ENCODE measurements at regions not wholly inside any gene's neighbourhood (a gene's known extent, or its start where the extent isn't known, plus 50 kb on each side); places are given as distances from the start of the nearest gene placed in this dataset.

DNA sequence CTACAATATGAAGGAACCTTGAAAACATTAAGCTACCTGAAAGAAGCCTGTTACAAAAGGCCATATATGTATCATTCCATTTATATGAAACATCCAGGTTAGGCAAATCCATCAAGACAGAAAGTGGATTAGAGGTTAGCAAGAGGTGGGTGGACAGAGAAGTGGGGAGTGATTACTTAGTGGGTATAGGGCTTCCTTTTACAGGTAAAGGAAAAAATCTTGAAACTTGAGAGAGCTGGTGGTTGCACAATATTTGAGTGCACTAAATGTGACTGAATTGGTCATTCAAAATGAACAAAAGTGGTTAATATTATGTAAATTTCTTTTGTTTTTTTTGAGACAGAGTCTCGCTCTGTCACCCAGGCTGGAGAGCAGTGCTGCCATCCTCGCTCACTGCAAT, 119.4 kb upstream of the KIF5B start:
- Histone ChIP-seq H3K4me1 (ENCODE audit: control insufficient read depth, extremely low read depth, insufficient read depth, low read length) (no peaks in the 10 kb centered on the region), H3K9me3 (ENCODE audit: control insufficient read depth, low read depth, low read length) (no peaks in the 10 kb centered on the region), H3K9ac (ENCODE audit: control insufficient read depth, extremely low read depth, insufficient read depth, low read length) (no peak overlapping the region), H3K4me2 (ENCODE audit: control insufficient read depth, extremely low read depth, insufficient read depth, low read depth, low read length) (no peak overlapping the region), H3K27ac (ENCODE audit: control insufficient read depth, insufficient read depth, low read length) (no peak overlapping the region), H3K79me2 (ENCODE audit: control insufficient read depth, insufficient read depth, low read length) (no peaks in the 10 kb centered on the region), H3K27me3 (ENCODE audit: control insufficient read depth, extremely low read depth, insufficient read depth, low read length) (no peaks in the 10 kb centered on the region), H3K4me3 (ENCODE audit: control insufficient read depth in 2 of 3, extremely low read depth in 1 of 3, insufficient read depth in 2 of 3, low read depth in 1 of 3, low read length in 3 of 3) (no peak overlapping the region), H4K20me1 (ENCODE audit: control insufficient read depth, extremely low read depth, insufficient read depth, low read length) (no peaks in the 10 kb centered on the region), H3K36me3 (ENCODE audit: control insufficient read depth in 2 of 2, extremely low read depth in 1 of 2, insufficient read depth in 2 of 2, low read length in 2 of 2) (no peaks in the 10 kb centered on the region), H2AFZ (ENCODE audit: control insufficient read depth, low read length) (no peak overlapping the region), H3K9me1 (ENCODE audit: control insufficient read depth, extremely low read depth, insufficient read depth, low read length) (no peaks in the 10 kb centered on the region)
- DNase-seq (ENCODE audit: low read depth, low spot score) (no peak), FAIRE-seq (no peak)
- dilution Hi-C loops (cut with MboI; ENCODE audit: extremely low pct_ligation_motif_present, low sequenced_read_pairs) = no loop called here
- no peak for TF ChIP-seq EZH2 (IDR thresholded peaks at IDR 0.05; ENCODE audit: low read length)

- Histone ChIP-seq H3K9me1 (ENCODE audit: control insufficient read depth, extremely low read depth, insufficient read depth, low read length) (no peaks in the 10 kb centered on the region), H3K27ac (ENCODE audit: control insufficient read depth, insufficient read depth, low read length) (no peak overlapping the region), H4K20me1 (ENCODE audit: control insufficient read depth, extremely low read depth, insufficient read depth, low read length) (no peaks in the 10 kb centered on the region), H3K9me3 (ENCODE audit: control insufficient read depth, low read depth, low read length) (no peaks in the 10 kb centered on the region), H3K4me3 (ENCODE audit: control insufficient read depth in 2 of 3, extremely low read depth in 1 of 3, insufficient read depth in 2 of 3, low read depth in 1 of 3, low read length in 3 of 3) (no peak overlapping the region), H2AFZ (ENCODE audit: control insufficient read depth, low read length) (no peak overlapping the region), H3K9ac (ENCODE audit: control insufficient read depth, extremely low read depth, insufficient read depth, low read length) (no peak overlapping the region), H3K4me1 (ENCODE audit: control insufficient read depth, extremely low read depth, insufficient read depth, low read length) (peaks cover 4% of the 10 kb centered on the region), H3K4me2 (ENCODE audit: control insufficient read depth, extremely low read depth, insufficient read depth, low read depth, low read length) (no peak overlapping the region), H3K27me3 (ENCODE audit: control insufficient read depth, extremely low read depth, insufficient read depth, low read length) (no peaks in the 10 kb centered on the region), H3K36me3 (ENCODE audit: control insufficient read depth in 2 of 2, extremely low read depth in 1 of 2, insufficient read depth in 2 of 2, low read length in 2 of 2) (no peaks in the 10 kb centered on the region), H3K79me2 (ENCODE audit: control insufficient read depth, insufficient read depth, low read length) (no peaks in the 10 kb centered on the region)
- TF ChIP-seq CTCF (optimal IDR thresholded peaks at IDR 0.05 in 1 of 3, IDR thresholded peaks at IDR 0.05 in 1 of 3, conservative IDR thresholded peaks at IDR 0.05 in 1 of 3; ENCODE audit: extremely low read depth in 1 of 3, insufficient read depth in 2 of 3, low read length in 3 of 3) = no peak
- TF ChIP-seq EZH2 (IDR thresholded peaks at IDR 0.05; ENCODE audit: low read length) = no peak
- FAIRE-seq (no peak), DNase-seq (ENCODE audit: low read depth, low spot score) (no peak)
- dilution Hi-C loops (cut with MboI; ENCODE audit: extremely low pct_ligation_motif_present, low sequenced_read_pairs) = no loop called here
Observed at GRCh38 chr10:32174349-32174893, 118.2 kb upstream of the KIF5B start.

GRCh38 chr10:32171204-32171603, 115.0 kb upstream of the KIF5B start:
- no peaks in the 10 kb centered on the region for H3K36me3 ChIP-seq (ENCODE audit: control insufficient read depth in 2 of 2, extremely low read depth in 1 of 2, insufficient read depth in 2 of 2, low read length in 2 of 2)
- no peak for DNase-seq (ENCODE audit: low read depth, low spot score)
- no peak overlapping the region for H3K4me3 ChIP-seq (ENCODE audit: control insufficient read depth in 2 of 3, extremely low read depth in 1 of 3, insufficient read depth in 2 of 3, low read depth in 1 of 3, low read length in 3 of 3)
- H3K79me2 ChIP-seq (ENCODE audit: control insufficient read depth, insufficient read depth, low read length) = no peaks in the 10 kb centered on the region
- H3K9me3 ChIP-seq (ENCODE audit: control insufficient read depth, low read depth, low read length) = no peaks in the 10 kb centered on the region
- H3K27ac ChIP-seq (ENCODE audit: control insufficient read depth, insufficient read depth, low read length) = no peak overlapping the region
- no peak for FAIRE-seq
- no peaks in the 10 kb centered on the region for H4K20me1 ChIP-seq (ENCODE audit: control insufficient read depth, extremely low read depth, insufficient read depth, low read length)
- TF ChIP-seq CTCF (optimal IDR thresholded peaks at IDR 0.05 in 1 of 3, IDR thresholded peaks at IDR 0.05 in 1 of 3, conservative IDR thresholded peaks at IDR 0.05 in 1 of 3; ENCODE audit: extremely low read depth in 1 of 3, insufficient read depth in 2 of 3, low read length in 3 of 3) (no peak), EZH2 (IDR thresholded peaks at IDR 0.05; ENCODE audit: low read length) (no peak)
- no peak overlapping the region for H3K9ac ChIP-seq (ENCODE audit: control insufficient read depth, extremely low read depth, insufficient read depth, low read length)
- H3K27me3 ChIP-seq (ENCODE audit: control insufficient read depth, extremely low read depth, insufficient read depth, low read length) = no peaks in the 10 kb centered on the region
- no peak overlapping the region for H3K4me2 ChIP-seq (ENCODE audit: control insufficient read depth, extremely low read depth, insufficient read depth, low read depth, low read length)
- dilution Hi-C loops (cut with MboI; ENCODE audit: extremely low pct_ligation_motif_present, low sequenced_read_pairs) = no loop called here
- H3K9me1 ChIP-seq (ENCODE audit: control insufficient read depth, extremely low read depth, insufficient read depth, low read length) = no peaks in the 10 kb centered on the region
- peaks cover 4% of the 10 kb centered on the region for H3K4me1 ChIP-seq (ENCODE audit: control insufficient read depth, extremely low read depth, insufficient read depth, low read length)
- H2AFZ ChIP-seq (ENCODE audit: control insufficient read depth, low read length) = no peak overlapping the region
